HepG2 (cell line): ENCODE measurements at regions not wholly inside any gene's neighbourhood (a gene's known extent, or its start where the extent isn't known, plus 50 kb on each side); places are given as distances from the start of the nearest gene placed in this dataset.

Experiments used
- ATAC-seq: fragments of 200-7000 bp; cut with Tn5 transposase; 3 replicates; pipeline ENCODE4 v1.9.1; 2020; ENCODE audit warnings: mild to moderate bottlenecking, moderate library complexity
- BruUV-seq: library from RNA; stranded (reverse); fragments of 400-500 nt; replicated peaks from 2 replicates; lab custom pipeline; 2021; lab: Mats Ljungman, UMichigan
- CTCF ChIA-PET: fragments of 300-600 bp; formaldehyde crosslinking; extraction: SDS; loops from one replicate; lab custom pipeline; 2021; ENCODE audit warnings: low total read pairs, inconsistent platforms, low intra/inter-chr PET ratio; lab: Yijun Ruan, JAX
- POLR2A ChIA-PET: fragments of 350-600 bp; sonication (Branson Sonifier 250); formaldehyde crosslinking; loops from one replicate; lab custom pipeline; 2020; ENCODE audit warnings: antibody characterized with exemption, inconsistent platforms; lab: Yijun Ruan, JAX
- DNase-seq: peaks from one replicate; pipeline ENCODE4 v3.0.0-alpha.2; 2015; ENCODE audit warnings: low spot score
- FAIRE-seq: peaks from 3 replicates; lab custom pipeline; 2011; peaks lifted over from hg19 to GRCh38; lab: Jason Lieb, UNC
- H2AFZ ChIP-seq: one replicate; pipeline ENCODE4 v1.6.1; 2011; ENCODE audit warnings: low read length, inconsistent platforms
- H3K27ac ChIP-seq: fragments of 300-600 bp; 3 replicates; pipeline ENCODE4 v1.8.0; 2011; ENCODE audit warnings: mixed run types, mild to moderate bottlenecking, mixed read lengths, low read length, inconsistent platforms; ENCODE audit not compliant: insufficient read depth; ENCODE audit errors: extremely low read length
- H3K27me3 ChIP-seq, 2 experiments: fragments of 200-600 bp in 1 of 2; 2 replicates in 1 of 2; 3 replicates in 1 of 2; pipeline versions ENCODE4 v1.6.0 to v1.8.0; 2011; ENCODE audit warnings: low read length in 2 of 2, mild to moderate bottlenecking in 2 of 2, moderate library complexity in 2 of 2, inconsistent platforms in 1 of 2; ENCODE audit not compliant: insufficient read depth in 2 of 2, control insufficient read depth in 1 of 2
- H3K36me3 ChIP-seq, 2 experiments: fragments of 200-600 bp in 1 of 2; replicated peaks in 1 of 2; 2 replicates in 1 of 2; 3 replicates in 1 of 2; pipeline versions ENCODE4 v1.5.1 to v1.8.0; 2011; ENCODE audit warnings: low read length in 2 of 2, inconsistent platforms in 1 of 2; ENCODE audit not compliant: insufficient read depth in 2 of 2, control insufficient read depth in 1 of 2
- H3K4me1 ChIP-seq: 2 replicates; pipeline ENCODE4 v1.5.1; 2012; ENCODE audit warnings: low read length, inconsistent platforms; ENCODE audit not compliant: insufficient read depth
- H3K4me2 ChIP-seq: 2 replicates; pipeline ENCODE4 v1.6.0; 2011; ENCODE audit warnings: low read depth, low read length, inconsistent platforms
- H3K4me3 ChIP-seq, 3 experiments: fragments of 200-600 bp in 1 of 3; sonication (generic), shearing (Covaris generic) in 1 of 3; replicated peaks in 1 of 3; 2 replicates each; pipeline ENCODE4 v1.5.1; 2011 to 2016; ENCODE audit warnings: low read length in 3 of 3, inconsistent platforms in 2 of 3, low read depth in 2 of 3, mild to moderate bottlenecking in 2 of 3, control low read depth in 1 of 3, mixed read lengths in 1 of 3; ENCODE audit not compliant: insufficient read depth in 1 of 3
- H3K79me2 ChIP-seq: one replicate; pipeline ENCODE4 v1.6.1; 2011; ENCODE audit warnings: low read length, inconsistent platforms; ENCODE audit not compliant: insufficient read depth
- H3K9ac ChIP-seq: 2 replicates; pipeline ENCODE4 v1.6.0; 2011; ENCODE audit warnings: mild to moderate bottlenecking, low read depth, low read length, inconsistent platforms; ENCODE audit not compliant: insufficient read depth
- H3K9me3 ChIP-seq: 2 replicates; pipeline ENCODE4 v1.5.1; 2012; ENCODE audit warnings: mild to moderate bottlenecking, low read length
- H4K20me1 ChIP-seq: 2 replicates; pipeline ENCODE4 v1.6.0; 2011; ENCODE audit warnings: inconsistent platforms, mild to moderate bottlenecking, low read length, moderate library complexity; ENCODE audit not compliant: insufficient read depth
- KDM3A ChIP-seq: IDR thresholded peaks from 2 replicates; pipeline ENCODE4 v1.6.1; 2018; ENCODE audit warnings: low read depth, missing compliant biosample characterization
- KDM4B ChIP-seq: sonication (generic); formaldehyde crosslinking; IDR thresholded peaks from 2 replicates; pipeline ENCODE4 v1.4.0; 2020; ENCODE audit warnings: missing genetic modification reagents
- KLF11 ChIP-seq: IDR thresholded peaks from 2 replicates; pipeline ENCODE4 v1.6.1; 2016; ENCODE audit warnings: missing compliant biosample characterization
- POLR2G ChIP-seq: fragments of 200-400 bp; formaldehyde crosslinking; IDR thresholded peaks from 2 replicates; pipeline ENCODE4 v1.6.1; 2018; ENCODE audit warnings: mild to moderate bottlenecking, low read depth, low read length, moderate library complexity
- THAP11 ChIP-seq: IDR thresholded peaks from 2 replicates; pipeline ENCODE4 v1.6.1; 2016; ENCODE audit warnings: missing biosample characterization, missing genetic modification reagents
- ZNF326 ChIP-seq: sonication (generic); formaldehyde crosslinking; IDR thresholded peaks from 2 replicates; pipeline ENCODE4 v1.4.0; 2020; ENCODE audit warnings: missing genetic modification reagents, borderline replicate concordance
- ZNF446 ChIP-seq: sonication (generic); formaldehyde crosslinking; IDR thresholded peaks from 2 replicates; pipeline ENCODE4 v1.5.0; 2020; ENCODE audit warnings: mild to moderate bottlenecking, missing genetic modification reagents
- ZNF678 ChIP-seq: sonication (generic); formaldehyde crosslinking; IDR thresholded peaks from 2 replicates; pipeline ENCODE4 v1.4.0; 2020; ENCODE audit warnings: mild to moderate bottlenecking, missing genetic modification reagents
- WGBS: methylation state at CpG from one replicate; pipeline ENCODE4 v1.1.6; 2017; ENCODE audit warnings: low lambda C conversion rate; 5-methylcytosine and 5-hydroxymethylcytosine counted together
- in situ Hi-C: cut with HindIII; loops from 2 replicates; pipeline ENCODE4 v1.10.0; 2017; ENCODE audit warnings: low pct_unique_long_range_greater_than_20kb; ENCODE audit not compliant: extremely low pct_ligation_motif_present
- intact Hi-C: fragments of 100-400 bp; cut with micrococcal nuclease; formaldehyde crosslinking; loops from one replicate; pipeline ENCODE4 v1.10.0; 2022; ENCODE audit not compliant: unreplicated experiment
- TF ChIP-seq, protein P1 (sequence below): sonication (generic); formaldehyde crosslinking; IDR thresholded peaks from 2 replicates; pipeline ENCODE4 v1.4.0; 2020; ENCODE audit warnings: missing genetic modification reagents, borderline replicate concordance

DNA sequence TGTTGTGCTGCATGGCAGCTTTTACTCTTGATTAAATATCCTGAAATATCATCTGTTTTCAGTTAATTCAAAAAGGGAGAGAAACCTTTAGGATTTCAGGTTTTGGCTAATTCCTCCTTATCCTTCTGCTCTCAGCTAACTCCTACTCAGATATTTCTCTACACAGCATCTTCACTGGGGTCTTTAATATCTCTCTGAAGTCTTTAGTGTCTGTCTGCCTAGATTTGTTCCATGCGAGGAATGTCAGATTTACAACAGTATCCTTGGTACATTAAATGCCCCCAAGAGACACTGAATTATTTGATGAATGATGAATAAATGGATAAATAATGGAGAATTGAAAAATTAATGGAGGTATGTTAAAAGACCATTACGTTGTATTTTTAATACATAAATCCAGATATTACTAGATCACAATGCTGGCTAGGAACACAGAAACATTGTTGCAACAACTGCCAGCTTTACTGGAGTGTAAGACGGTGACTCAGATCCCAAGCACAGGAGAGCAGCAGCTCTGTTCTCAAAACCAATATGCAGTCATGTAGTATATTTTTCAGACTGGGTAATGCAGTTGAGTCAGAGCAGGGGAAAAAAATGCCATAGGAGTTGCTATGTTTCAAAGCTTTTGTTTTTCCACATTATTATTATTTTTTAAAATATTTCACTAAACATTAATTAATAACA lies 388.0 kb upstream of the SYT4 start (continued):
- TF ChIP-seq POLR2G (no peak), THAP11 (CRISPR knock-in tag) (no peak)

DNA sequence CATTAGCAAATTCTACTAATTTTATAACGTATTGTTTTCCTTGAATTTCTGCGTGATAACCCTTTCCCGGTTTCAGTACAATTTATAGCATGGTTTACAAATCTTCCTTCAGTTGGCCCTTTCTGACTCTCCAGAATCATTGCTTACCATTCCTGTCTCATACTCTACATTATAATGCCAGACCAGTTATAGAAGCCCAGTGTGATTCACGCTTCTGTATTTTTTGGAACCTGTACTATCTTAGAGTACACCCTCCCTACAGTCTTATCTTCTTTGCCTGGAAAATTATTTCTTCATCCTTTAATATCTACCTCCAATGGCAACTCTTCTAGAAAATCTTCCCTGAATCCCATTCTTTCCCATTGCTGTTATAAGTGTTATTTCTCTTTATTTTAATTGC lies 391.6 kb upstream of the SYT4 start:
- FAIRE-seq, result no peak
- in situ Hi-C loops, result no loop called here
- Histone ChIP-seq H3K79me2 (no peaks in the 10 kb centered on the region), H3K27me3 (no peaks in the 10 kb centered on the region), H3K36me3 (no peaks in the 10 kb centered on the region), H2AFZ (no peak overlapping the region), H3K4me3 (no peak overlapping the region), H4K20me1 (no peaks in the 10 kb centered on the region), H3K4me2 (no peak overlapping the region), H3K4me1 (no peaks in the 10 kb centered on the region), H3K9me3 (peaks cover 40% of the 10 kb centered on the region), H3K27ac (no peak overlapping the region), H3K9ac (no peak overlapping the region)
- no peak for TF ChIP-seq ZNF678
- TF ChIP-seq, protein P1, sequence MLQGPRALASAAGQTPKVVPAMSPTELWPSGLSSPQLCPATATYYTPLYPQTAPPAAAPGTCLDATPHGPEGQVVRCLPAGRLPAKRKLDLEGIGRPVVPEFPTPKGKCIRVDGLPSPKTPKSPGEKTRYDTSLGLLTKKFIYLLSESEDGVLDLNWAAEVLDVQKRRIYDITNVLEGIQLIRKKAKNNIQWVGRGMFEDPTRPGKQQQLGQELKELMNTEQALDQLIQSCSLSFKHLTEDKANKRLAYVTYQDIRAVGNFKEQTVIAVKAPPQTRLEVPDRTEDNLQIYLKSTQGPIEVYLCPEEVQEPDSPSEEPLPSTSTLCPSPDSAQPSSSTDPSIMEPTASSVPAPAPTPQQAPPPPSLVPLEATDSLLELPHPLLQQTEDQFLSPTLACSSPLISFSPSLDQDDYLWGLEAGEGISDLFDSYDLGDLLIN (CRISPR knock-in tag), result no peak
- TF ChIP-seq KDM4B (CRISPR knock-in tag), result no peak
- no peak for TF ChIP-seq KLF11 (CRISPR knock-in tag)
- TF ChIP-seq ZNF446 (CRISPR knock-in tag), result no peak
- TF ChIP-seq ZNF326 (CRISPR knock-in tag), result no peak
- TF ChIP-seq KDM3A (CRISPR knock-in tag), result no peak
- POLR2A ChIA-PET, result no interaction called here
- no TSS peak for BruUV-seq
- CTCF ChIA-PET, result no interaction called here
- WGBS, result 24% methylated on average over 4 of the region's 4 CpGs
- intact Hi-C loops, result no loop called here
- no peak for DNase-seq
- ATAC-seq, result no peak
